GM21447 (cell line): ENCODE measurements at regions not wholly inside any gene's neighbourhood (a gene's known extent, or its start where the extent isn't known, plus 50 kb on each side); places are given as distances from the start of the nearest gene placed in this dataset.

Experiments
- ATAC-seq: cut with Tn5 transposase; IDR thresholded peaks from one replicate; pipeline ENCODE4 v1.9.1; 2021; ENCODE audit not compliant: unreplicated experiment

- no peak for ATAC-seq
Measured at GRCh38 chr15:47824147-47824546, 106.8 kb downstream of the SEMA6D start.

GRCh38 chr15:47829667-47830066 is 112.4 kb downstream of the SEMA6D start:
- ATAC-seq: no peak

DNA sequence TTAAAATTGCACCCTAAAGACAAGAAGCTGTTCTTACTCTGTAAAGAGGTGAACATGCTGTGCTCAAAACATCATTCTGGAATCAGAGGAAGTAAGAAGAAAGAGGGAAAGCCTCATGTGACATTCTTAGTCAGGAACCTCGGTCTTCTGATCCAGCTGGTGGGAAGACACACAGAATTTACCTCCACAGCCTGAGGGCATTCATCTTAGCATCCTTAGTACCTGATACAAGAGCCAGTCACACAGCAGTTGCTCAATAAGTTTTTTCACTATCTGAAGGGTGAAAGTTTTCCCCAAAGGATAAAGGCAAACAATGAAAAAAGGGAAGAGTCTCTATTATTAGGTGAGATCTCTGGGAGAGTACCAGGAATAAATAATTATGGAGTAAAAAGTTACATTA is 116.8 kb downstream of the SEMA6D start:
- no peak for ATAC-seq

DNA sequence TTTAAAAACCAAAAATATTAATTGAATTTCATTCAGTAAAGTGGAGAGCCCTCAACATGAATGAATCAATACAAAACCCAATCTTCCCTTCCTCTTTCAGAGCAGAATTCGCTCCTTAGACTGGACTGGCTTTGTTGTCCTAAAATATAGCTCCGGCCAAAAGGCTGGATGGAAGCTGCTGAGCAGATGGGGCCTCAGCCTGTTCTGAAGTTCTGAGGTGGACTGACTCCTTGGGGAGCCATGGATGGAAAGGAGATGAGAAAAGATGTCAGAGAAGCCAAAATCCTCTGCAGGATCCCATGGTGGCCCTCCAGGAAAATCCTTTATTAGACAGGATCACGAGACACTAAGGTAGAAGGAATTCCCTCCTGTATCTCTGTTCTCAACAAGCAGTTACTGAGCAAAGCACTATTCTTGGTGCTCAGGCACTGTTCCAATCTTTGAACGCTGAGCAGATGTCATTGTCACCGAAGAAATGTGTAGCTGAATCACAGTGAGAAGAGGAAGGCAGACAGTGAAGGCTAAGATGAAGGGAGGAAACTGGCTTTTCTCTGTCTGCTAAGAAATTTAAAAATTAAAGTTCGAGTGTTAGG is 122.0 kb downstream of the SEMA6D start:
- no peak for ATAC-seq

DNA sequence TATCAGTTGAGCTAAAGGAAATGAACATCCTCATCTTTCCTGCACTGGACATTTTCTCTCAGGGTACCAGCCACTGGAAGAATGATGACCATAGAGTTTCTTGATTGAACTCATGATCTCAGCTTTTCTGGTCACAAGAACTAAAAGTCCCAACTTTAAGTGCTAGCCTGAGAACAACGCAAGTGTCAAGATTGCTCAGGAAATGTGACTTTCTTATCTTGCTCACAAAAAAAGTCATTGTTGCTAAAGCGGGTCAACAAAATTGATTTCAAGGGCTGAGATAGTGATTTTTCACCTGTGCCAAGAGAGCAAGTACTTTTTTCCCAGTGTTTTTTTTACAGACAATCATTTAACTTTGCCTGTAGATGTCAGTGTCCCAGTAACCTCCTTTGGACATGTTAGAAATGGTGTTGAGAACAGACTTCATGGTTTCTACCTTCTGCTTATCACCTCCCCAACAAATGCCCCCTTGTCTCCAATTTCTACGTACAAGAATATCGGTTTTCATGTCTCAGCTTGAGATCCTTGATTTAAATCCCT is 125.9 kb downstream of the SEMA6D start:
- no peak for ATAC-seq

DNA sequence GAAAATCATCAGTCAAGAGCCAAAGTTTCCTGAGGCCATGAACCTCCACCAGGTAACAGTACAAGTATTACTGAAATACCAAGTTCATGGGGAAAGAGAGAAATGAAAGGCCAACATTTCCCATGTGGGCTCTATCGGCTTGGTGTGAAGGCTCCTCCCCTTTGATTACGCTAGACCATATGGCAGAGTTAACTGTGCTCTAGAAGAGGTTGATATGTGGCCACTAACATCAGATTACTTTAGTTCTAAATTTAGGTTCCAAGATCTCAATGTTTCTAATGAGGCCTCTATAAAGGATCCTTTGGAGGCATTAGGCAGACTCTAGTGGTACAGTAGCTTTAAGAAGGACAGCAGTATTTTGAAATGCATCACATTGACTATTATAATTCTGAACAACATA is 127.1 kb downstream of the SEMA6D start:
- no peak for ATAC-seq

- ATAC-seq: no peak
Measured at GRCh38 chr15:47846128-47846868, 129.0 kb downstream of the SEMA6D start.

GRCh38 chr15:47846876-47847275 is 129.6 kb downstream of the SEMA6D start:
- ATAC-seq: no peak

DNA sequence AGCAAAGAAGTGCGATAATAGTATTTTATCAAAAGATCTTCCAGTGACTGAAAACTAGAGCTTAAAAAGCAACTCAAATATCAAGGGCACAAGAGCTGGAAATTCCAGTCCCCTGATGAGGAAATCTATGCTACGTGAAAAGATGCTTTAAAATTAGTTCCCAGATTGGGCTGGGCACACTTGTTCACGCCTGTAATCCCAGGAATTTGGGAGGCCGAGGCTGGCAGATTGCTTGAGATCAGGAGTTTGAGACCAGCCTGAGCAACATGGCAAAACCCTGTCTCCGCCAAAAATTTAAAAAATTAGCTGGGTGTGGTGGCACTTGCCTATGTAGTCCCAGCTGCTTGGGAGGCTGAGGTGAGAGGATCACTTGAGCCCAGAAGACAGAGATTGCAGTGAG is 138.8 kb downstream of the SEMA6D start:
- no peak for ATAC-seq

DNA sequence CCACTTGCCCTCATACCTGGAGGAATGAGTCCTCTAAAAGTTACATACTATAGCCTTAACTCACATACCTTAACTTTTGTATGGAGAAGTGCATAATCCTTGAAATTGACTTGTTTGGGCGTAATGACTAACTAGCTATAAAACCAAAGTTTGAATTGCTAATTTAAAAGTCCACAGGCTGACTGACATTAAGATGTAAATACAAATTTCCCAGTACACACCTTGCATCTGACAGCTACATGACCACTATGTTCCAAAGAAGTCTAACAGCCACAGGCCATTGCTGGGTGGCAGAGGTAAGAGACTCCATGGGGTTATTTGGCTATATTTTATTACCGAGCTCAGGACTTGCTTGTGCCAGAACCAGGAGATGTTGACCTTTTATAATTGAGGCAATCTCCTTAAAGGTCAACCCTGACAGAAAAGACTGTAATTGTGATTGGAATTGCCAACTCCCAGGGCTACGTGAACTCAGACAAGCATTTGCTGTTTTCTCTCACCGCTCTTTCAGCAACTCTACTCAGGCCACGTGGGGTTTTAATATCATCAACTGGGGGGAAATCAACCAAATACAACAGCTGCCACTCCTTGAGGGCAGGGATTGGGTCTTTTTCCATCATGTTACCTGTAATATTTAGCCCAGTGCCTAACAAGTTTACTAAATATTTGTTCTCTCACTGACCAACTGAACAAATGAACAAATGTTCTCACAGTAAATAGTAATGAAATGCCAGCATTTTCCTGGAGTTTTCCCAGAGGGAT is 139.9 kb downstream of the SEMA6D start:
- ATAC-seq: no peak

DNA sequence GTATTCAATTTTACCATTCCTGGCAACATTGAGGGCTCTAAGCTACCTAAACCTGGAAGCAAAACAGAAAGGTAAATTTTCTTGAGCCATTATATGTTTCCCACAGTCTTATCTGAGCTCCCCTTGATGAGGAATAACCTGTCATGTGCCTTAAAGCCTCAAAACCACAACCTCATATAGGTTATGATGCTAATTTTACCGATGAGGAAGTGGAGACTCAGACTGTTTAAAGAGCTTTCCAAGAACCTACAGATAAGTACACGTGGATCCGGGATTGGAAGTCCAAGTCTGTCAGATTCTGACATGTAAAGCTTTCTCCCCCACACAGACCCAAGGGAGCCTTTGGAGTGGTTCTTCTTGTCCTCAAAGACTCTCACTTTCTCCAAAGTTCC is 140.5 kb downstream of the SEMA6D start:
- no peak for ATAC-seq

- no peak for ATAC-seq
Measured at GRCh38 chr15:47861111-47861903, 144.0 kb downstream of the SEMA6D start.

GRCh38 chr15:47862402-47862801 is 145.1 kb downstream of the SEMA6D start:
- peak; percentile 73 for ATAC-seq

GRCh38 chr15:47866446-47866845 is 149.1 kb downstream of the SEMA6D start:
- no peak for ATAC-seq

- ATAC-seq: no peak
Measured at GRCh38 chr15:47870300-47870955, 153.1 kb downstream of the SEMA6D start.

GRCh38 chr15:47870956-47871625 is 153.8 kb downstream of the SEMA6D start:
- no peak for ATAC-seq

- ATAC-seq: no peak
Measured at GRCh38 chr15:47872208-47872607, 154.9 kb downstream of the SEMA6D start.

DNA sequence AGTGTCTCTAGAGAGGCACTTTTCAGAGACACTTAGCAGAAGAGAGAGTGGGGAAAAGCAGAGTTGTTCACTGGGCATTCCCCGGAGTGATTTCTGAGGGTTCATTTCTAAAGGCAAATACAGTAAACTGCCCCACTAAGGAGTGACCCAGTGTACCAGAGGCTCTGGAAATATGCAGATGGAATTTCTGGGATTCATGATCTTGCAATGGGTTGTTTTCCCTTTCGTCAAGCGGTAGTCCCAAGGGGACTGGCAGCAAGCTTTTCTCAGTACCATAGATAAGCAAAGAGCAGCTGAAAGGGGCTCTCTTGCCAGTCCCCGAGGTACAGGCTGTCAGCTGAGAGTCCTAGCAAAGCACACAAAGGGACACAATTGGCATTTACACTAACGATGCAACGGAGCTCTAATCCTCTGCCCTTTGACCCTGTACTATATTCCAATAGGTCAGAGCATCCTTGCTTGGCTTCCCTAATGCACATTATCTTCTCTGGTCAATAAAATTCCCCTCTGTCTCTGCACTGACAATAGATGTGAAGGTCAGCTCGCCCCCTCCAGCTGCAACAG is 155.6 kb downstream of the SEMA6D start:
- ATAC-seq: no peak

DNA sequence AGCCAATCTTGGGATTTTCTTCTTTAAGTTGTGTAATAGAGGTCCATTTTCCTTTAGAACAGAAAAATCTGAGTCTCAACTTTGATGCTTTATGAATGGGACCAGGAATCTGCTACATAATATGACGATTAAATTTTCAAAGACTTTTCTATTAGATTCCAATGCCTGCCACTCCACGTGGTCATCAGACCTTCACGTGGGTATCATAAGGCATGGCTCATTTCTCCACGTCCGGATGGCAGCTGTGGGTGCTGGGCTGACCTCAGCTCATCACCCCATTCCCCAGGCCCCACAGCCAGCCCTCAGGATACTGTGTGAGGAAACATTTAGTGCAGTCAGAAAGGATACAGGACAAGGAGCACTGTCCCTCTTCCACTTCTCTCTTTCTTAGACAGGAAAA is 159.7 kb downstream of the SEMA6D start:
- no peak for ATAC-seq

- ATAC-seq: no peak
Measured at GRCh38 chr15:47877836-47878235, 160.5 kb downstream of the SEMA6D start.
